Fibroblast of villous mesenchyme (primary cell): ENCODE measurements at regions not wholly inside any gene's neighbourhood (a gene's known extent, or its start where the extent isn't known, plus 50 kb on each side); places are given as distances from the start of the nearest gene placed in this dataset.
"Not testable (repeated sequence)": the region's sequence is repeated elsewhere in the genome, so short reads cannot be mapped to it uniquely, and the experiment has no call there.

Experiments
- DNase-seq: peaks from one replicate; pipeline ENCODE4 v3.0.0-alpha.2; 2010; ENCODE audit warnings: low read depth
- H3K4me3 ChIP-seq: 2 replicates; pipeline ENCODE4 v1.5.1; 2011; ENCODE audit warnings: low read depth, mild to moderate bottlenecking, low read length
- TF ChIP-seq, protein P1 (sequence below): IDR thresholded peaks from 2 replicates; pipeline ENCODE4 v1.5.1; 2012; ENCODE audit warnings: low read depth, mild to moderate bottlenecking, low read length; ENCODE audit not compliant: insufficient read depth

DNA sequence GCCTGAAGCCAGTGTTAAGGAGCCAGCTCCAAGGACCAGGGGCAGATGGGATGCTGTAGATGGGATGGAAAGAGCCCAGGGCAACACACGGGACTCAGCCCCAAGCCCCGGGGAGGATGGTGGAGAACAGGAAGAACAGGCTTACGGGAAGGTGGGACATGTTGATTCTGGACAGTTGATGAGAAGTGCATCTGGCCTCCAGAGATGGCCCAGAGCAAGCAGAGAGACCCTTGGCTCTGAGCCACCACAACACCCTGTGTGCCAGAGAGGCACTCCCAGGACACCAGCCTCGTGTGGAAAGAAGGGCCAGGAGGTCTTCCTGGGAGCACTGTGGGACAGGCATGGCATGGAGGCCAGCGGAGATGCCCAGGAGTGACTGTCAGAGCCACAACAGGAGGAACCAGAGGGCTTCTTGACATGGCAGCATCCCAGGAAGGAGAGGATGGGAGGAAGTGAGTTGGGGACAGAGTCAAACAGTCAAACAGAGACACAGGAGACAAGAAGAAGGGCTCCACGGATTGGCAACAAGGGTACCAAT lies 156.3 kb upstream of the MVB12B start:
- no peak for DNase-seq
- TF ChIP-seq, protein P1, sequence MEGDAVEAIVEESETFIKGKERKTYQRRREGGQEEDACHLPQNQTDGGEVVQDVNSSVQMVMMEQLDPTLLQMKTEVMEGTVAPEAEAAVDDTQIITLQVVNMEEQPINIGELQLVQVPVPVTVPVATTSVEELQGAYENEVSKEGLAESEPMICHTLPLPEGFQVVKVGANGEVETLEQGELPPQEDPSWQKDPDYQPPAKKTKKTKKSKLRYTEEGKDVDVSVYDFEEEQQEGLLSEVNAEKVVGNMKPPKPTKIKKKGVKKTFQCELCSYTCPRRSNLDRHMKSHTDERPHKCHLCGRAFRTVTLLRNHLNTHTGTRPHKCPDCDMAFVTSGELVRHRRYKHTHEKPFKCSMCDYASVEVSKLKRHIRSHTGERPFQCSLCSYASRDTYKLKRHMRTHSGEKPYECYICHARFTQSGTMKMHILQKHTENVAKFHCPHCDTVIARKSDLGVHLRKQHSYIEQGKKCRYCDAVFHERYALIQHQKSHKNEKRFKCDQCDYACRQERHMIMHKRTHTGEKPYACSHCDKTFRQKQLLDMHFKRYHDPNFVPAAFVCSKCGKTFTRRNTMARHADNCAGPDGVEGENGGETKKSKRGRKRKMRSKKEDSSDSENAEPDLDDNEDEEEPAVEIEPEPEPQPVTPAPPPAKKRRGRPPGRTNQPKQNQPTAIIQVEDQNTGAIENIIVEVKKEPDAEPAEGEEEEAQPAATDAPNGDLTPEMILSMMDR: no peak
- no peak overlapping the region for H3K4me3 ChIP-seq

DNA sequence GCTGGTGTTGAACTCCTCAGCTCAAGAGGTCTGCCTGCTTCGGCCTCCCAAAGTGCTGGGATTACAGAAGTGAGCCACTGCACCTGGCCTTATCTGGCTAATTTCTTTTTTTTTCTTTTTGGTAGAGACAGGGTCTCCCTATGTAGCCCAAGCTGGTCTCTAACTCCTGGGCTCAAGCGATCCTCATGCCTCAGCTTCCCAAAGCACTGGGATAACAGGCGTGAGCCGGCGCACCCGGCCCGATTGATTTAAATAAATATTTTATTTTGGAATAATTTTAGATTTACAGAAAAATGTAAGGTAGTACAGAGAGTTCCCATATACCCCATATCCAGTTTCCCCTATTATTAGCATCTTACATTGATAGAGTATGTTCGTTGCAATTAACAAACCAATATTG lies 155.0 kb upstream of the MVB12B start:
- H3K4me3 ChIP-seq: no peak overlapping the region
- no peak for DNase-seq
- TF ChIP-seq, protein P1: no peak

DNA sequence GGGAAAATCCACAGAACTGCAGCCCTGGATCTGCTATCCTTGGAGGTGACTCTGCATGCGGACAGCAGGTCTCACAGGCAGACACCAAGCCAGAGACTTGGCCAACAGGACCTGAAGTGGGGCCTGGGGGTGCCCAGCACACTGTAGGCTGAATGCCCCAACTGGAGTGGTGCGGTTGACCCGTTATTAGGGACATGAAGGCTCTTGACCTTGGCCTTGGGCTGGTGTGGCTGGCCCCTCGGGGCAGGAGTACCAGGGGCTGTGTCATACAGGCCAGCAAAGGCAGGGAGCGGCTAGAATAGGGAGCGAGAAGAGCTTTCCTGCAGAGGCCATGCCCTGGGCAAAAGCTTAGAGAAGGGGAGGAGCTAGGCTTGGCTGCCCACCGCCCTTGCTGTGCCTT lies 153.2 kb upstream of the MVB12B start:
- TF ChIP-seq, protein P1: no peak
- no peak overlapping the region for H3K4me3 ChIP-seq
- DNase-seq: no peak

DNA sequence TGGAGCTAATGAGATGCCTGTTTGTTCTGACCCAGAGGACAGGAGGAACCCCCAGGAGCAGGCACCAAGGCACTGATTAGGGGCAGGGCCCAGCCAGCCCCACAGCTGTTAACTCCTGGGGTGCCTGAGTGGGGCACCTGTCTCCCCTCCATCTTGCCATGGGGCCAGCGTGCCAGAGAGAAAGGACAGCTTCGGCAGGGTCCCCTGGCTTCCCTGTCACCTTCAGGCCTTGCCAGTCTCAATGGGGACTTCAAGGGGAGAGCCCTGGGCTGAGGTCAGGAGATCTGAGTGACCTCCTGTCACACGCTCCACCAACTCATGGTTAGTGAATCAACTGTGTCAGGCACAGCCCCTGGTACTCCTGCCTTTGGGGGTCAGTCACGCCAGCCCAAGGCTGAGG lies 152.7 kb upstream of the MVB12B start:
- H3K4me3 ChIP-seq: no peak overlapping the region
- DNase-seq: no peak
- TF ChIP-seq, protein P1: no peak

DNA sequence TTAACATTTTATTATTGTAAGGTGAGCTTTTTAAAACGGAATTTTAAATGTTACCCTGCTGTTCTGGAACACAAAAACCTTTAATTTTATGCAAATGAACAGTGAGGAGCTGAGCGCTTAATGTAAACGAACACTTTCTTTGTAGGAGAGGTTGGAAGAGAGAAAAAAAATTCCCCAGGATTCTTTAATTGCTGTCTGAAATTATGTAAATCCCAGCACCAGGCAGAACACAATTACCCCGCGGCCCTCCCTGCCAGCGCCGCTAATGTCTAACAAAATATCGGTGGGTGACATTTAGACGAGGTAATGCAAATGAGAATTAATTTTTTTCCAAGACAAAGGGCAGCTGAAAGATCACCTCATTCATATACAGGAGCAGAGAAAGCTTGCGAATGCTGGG lies 143.4 kb upstream of the MVB12B start:
- DNase-seq: no peak
- TF ChIP-seq, protein P1: no peak
- H3K4me3 ChIP-seq: no peak overlapping the region

DNA sequence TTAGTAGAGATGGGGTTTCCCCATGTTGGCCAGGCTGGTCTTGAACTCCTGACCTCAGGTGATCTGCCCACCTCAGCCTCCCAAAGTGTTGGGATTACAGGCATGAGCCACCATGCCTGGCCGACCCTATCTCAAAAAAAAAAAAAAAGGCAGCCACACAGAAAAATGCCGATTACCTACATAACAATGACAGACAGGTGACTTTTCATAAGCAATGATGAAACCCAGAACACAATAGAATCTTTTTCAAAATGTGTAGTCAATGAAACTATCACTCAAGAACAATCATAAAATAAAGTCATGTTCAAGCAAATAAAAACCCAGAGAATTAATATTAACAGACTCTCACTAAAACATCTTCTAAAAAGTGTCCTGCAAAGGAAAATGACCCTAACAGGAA lies 135.6 kb upstream of the MVB12B start:
- not testable (repeated sequence) for H3K4me3 ChIP-seq, DNase-seq

DNA sequence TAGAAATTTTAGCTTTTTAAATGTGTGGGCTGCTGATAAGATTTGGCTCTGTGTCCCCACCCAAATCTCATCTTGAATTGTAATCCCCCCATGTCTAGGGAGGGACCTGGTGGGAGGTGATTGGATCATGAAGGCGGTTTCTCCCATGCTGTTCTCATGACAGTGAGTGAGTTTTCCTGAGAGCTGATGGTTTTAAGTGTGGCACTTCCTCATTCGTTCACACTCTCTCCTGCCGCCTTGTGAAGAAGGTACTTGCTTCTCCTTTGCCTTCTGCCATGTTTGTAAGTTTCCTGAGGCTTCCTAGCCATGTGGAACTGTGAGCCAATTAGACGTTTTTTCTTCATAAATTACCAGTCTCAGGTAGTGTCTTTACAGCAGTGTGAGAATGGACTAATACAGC lies 127.8 kb upstream of the MVB12B start:
- no peak overlapping the region for H3K4me3 ChIP-seq
- DNase-seq: no peak
- TF ChIP-seq, protein P1: no peak

DNA sequence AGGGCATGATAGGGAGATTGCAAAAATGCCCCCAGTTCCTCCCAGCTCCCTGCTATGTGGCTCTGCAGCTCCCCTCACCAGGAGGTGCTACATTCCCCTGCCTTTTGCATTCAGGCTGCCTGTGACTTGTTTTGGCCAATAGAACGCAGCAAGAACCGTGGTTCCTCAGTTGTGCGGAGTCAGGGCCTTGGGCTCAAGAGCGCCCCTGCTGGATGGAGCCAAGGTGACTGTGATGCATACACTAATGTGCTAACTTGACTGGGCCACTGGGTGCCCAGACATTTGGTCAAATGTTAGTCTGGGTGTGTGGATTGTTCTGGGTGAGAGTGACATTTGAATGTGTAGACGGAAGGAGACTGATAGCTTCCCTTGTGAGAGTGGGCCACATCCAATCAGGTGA lies 123.3 kb upstream of the MVB12B start:
- TF ChIP-seq, protein P1: peak; percentile 11
- DNase-seq: no peak
- no peak overlapping the region for H3K4me3 ChIP-seq
